HG02970 (cell line): ENCODE measurements at regions not wholly inside any gene's neighbourhood (a gene's known extent, or its start where the extent isn't known, plus 50 kb on each side); places are given as distances from the start of the nearest gene placed in this dataset.
"Not testable (repeated sequence)": the region's sequence is repeated elsewhere in the genome, so short reads cannot be mapped to it uniquely, and the experiment has no call there.

Source experiments
- ATAC-seq: cut with Tn5 transposase; IDR thresholded peaks from one replicate; pipeline ENCODE4 v1.9.1; 2021; ENCODE audit warnings: mild to moderate bottlenecking, moderate library complexity, moderate number of reproducible peaks; ENCODE audit not compliant: unreplicated experiment, low FRiP score

DNA sequence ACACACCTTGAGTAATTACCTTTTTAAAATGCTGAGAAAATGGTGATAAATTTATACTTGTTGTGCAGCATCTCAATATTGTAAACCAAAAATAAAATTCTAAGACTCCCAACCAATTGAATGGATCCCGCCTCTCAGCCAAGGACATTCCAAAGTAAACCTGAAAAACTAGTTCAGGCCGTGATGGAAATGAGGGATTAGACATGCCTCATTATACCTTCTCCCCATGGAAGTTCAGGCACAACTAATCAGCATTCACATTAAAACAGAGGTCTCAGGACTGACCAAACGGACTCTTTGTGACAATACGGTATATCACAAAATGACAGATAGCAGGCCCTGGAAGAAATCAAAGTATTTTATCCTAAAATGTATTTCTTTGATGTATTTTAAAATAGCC lies 907.4 kb upstream of the RAG2 start:
- ATAC-seq: no peak

DNA sequence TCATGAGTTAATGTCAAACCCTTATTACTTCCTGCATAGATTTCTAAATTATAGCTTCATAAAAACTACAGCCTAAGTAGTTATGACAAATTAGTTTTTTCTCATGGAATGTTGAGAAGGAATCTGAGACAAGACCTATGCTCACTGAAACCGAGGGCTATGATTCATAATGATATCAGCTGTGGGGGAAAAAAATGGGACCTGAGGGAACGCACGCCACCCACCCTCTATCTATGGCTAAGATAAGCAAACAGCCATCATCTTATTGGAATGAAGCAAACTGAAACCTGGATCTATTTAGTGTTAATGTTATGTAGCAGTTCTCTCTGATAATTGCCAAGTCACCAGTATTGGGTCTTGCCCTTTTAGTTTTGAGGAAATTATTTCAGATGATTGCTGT lies 906.9 kb upstream of the RAG2 start:
- ATAC-seq: no peak

DNA sequence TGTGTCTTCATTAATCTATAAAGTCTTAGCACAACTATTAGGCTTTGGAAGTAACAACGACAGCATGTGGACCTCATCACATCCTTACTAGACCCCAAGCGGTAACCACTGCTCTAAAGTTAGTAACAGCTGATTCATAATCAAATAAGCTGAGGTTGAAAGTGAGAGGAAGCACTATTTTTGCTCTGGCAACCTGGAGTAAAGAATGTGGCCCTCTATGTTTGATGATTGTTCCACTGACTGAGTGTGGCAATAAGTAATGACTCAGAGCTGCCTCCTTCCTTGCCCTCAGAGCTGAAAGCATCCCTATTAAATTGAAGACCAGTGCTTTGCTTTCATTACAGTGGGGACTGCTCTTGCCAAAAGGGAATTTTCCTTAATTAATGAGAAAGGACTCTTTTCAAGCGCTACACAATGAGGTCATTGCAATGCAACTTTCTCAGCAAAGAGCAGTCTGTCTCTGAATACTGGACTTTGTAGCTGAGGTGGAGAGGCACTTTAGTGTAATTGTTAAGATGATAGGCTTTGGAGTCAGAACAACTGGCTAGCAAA lies 906.1 kb upstream of the RAG2 start:
- ATAC-seq: peak; percentile 77

DNA sequence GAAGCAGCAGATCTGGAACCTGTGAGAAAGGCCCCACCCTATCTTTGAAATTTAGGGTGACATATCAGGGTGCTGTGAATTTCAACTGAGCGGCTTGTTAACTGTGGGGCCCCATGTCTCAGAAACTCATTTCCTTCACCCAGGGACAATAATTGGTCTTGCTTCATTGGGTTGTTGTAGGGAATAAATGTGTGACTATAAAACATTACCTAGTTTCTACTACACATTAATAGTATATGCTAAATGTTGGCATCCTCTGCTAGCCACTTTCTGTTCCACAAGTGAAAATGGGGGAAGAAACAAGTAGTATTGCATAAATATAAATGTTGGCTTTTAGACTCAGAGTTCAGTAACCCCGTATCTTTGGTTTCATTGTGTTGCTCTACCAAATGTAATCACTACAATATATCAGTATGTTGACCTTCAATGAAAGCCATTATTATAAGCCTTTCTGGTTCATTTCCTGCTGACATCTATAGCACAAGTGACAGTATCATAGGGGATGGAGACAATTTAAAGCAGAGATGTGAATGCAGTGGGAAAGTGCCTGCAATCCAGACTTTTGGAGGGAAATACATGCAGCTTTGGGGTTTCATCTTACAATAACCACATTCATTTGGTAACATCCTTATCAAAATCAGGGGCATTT lies 905.5 kb upstream of the RAG2 start:
- peak; percentile 48 for ATAC-seq

DNA sequence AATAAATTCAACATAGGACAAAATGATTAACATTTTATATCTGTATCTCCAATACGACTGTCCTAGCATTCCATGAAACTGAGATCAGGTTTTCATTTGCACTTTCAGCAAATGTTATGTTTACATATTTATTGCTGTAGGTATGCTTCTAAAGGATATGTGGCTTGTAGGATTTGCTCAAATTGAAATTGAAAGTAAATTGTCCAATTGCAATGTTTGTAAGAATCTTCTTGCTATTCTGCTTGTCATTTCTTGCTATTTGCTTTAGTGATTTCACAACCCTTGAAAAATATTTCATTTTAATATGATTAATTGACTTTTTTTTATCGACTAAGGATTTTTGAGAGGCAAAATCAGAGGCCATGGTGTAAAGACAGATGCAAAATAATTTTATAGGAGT lies 904.2 kb upstream of the RAG2 start:
- no peak for ATAC-seq

DNA sequence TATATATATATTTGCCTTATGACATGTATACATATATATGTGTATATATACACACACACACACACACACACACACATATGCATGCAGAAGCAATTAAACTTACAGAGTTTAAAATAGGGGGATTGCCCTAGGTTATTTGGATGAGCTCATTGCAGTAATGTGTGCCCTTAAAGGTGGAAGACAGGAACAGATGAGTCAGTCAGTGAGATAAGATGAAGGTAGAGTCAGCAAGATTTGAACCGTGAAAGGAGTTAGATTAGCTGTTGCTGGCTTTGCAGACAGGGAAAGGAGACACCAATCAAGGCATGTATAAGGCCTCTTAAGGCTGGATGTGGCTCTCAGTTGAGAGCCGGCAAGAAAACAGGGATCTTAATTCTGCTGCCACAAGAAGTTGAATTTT lies 902.4 kb upstream of the RAG2 start:
- no peak for ATAC-seq

DNA sequence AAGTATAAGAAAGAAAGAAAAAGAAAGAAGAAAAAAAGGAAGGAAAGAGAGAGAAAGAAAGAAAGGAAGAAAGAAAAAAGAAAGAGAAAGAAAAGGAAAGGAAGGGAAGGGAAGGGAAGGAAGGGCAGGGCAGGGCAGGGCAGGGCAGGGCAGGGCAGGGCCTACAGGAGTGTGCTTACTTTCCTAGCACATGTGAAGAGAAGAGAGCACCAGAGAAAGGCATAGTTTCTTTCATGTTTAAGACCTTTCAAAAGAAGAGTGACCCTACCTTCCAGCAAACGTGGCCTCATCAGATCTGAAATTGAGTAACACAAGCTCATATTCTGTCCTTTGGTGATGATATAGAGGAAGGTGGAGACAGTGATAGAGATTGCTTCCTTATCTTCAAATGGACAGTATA lies 899.3 kb upstream of the RAG2 start:
- no peak for ATAC-seq

DNA sequence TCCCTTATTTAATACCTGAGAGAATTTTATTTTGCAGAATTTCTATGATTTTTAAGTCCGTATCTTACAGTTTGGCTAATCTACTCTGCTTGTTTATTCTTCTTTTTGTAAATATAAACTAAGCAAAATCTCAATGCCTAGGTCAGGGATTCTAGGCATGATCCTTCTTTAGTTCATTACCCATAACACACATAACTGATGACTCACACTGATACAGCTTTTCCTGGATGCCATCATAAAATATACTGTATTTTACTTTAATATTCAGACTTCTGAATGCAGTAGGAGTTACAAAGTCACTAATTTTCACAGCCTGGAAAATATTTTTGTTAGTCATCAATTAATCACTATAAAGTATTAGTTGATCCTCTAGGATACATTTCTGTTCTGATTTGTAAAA lies 898.2 kb upstream of the RAG2 start:
- no peak for ATAC-seq

DNA sequence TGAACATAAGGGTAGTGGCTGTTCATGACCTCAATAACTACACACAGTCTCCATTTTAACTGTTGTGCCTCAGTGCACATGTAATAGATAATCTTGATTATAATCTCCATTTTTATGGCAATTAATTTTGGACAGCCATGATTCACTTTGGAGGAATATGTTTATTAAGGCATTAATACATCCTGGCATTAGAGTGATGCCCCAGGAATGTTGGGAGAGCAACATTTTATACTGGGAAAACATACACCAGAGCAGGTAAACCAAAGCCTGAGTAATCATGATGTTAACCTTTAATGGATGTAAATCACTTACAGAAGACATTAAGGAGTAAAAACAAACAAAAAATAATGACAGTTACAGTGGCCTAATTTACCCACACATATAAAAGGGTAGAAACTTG lies 886.3 kb upstream of the RAG2 start:
- no peak for ATAC-seq

DNA sequence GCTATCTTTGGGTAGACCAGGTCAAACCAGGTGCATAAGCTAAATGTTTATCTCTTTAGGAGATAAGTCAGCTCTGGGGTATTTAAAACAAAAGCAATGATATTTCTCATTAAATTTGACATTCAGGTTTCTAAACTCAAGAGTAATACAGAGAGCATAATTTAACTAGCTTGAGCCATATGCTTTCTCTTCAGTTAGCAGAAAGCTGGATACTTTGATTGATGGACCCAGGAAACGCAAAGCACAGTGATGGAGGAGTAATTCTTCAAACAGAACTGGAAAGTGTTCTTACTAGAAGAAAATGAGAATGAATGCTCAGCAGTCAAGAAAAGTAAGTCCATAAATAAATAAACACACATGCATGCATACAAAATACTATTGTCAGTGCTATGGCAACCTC lies 885.7 kb upstream of the RAG2 start:
- no peak for ATAC-seq

DNA sequence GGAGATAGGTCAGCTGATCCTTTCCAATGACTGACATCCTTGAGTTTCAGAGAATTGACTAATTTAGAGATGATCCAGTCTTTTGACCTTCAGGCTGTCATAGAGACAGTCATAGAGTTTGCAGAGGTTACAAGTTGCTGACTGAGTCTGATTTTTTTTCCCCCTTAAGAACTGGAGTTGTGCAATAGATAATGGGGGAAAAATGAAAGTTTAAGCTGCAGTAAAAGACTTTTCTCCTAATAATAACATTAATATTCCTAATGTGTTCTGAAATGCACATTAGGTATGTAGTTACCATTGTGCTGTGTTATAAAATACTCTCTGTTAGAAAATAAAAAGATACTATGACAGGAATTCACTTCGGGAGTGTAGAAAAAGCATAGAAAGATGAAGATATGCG lies 876.9 kb upstream of the RAG2 start:
- no peak for ATAC-seq

DNA sequence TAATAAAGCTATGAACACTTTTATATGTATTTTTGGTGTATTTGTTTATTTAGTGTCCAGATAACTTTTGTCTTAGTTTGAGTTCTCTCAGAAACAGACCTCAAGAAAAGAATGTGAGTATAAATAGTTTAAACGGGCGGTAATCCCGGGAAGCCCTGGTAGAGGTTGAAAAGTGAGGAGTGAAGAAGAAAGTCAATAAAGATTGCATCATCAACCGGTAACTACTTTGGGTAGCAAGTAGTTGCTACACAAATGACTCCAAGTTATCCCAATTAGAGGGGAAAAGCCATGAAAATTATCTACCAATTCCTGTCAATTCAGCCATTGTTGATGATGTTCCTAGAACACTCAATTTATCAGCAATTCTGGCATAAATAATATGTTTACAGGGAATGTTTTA lies 870.3 kb upstream of the RAG2 start:
- ATAC-seq: no peak

DNA sequence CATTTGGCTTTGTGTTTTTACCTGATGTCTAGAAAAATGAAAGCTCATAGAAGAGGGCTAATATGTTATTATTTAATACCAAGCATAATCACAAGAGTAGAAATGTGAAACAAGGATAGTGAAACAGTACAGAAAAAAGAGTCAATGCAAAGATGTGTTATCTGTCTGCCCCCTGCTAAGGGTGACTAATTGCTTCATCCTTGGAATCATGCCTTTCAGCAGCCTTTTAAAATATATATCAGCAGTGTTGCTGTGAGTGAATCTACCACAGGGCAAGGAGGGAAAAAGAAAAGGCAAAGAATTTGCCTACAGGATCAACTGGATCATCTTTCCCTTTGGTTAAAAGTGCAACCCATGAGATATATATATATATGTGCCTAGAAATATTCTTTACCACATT lies 867.2 kb upstream of the RAG2 start:
- no peak for ATAC-seq

DNA sequence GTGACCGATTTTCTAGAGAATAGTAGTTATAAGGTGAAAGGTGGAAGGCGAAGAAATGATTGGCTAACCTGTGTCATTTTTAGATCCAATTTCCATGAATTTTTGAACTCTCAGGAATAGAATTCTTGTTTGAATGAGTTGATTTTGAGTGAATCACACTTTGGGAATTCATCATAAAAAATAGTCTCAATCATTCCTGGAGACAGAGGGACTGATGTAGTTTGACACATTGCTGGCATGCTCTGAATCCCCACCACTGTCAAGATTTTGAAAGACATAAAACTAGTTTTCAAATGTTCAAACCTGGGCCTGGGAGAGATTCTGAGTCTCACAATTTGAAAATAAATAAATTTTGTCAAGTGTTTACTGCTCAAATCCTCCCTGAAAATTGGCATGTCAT lies 861.4 kb upstream of the RAG2 start:
- no peak for ATAC-seq

DNA sequence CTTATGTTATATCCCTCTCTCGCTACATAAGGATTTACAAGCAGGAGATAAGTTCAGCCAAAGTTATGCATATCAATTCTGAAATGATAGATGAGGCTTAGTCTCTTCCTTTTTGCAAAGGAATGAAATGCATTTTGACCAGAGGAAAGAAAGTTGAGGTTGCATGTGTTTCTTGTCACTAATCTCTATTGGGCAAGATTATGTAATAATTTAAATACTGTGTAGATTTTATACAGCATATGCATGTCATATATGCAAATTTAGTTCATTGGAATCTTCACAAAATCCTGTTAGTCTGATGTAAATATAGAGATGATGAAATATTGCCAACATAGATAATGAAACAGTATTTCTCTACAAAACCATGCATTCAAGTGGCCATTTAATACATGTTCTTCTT lies 858.7 kb upstream of the RAG2 start:
- ATAC-seq: no peak

DNA sequence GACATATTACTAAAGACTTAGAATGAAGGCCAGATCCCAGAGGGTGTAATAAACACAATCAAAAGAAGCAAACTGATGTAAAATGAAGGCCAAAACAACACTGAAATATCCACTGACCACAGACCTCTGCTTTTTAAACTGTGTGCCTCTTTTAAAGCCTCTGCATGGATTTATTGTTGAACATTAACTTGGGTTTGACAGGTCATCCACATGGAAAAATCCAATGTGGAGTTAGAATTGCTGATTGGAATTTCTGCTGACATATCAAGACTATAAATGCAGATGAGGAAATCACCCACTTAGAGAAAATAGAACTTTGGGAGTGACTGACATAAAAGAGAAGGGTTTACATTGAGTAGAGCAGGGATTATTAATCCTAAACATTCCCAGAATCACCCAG lies 853.9 kb upstream of the RAG2 start:
- no peak for ATAC-seq

DNA sequence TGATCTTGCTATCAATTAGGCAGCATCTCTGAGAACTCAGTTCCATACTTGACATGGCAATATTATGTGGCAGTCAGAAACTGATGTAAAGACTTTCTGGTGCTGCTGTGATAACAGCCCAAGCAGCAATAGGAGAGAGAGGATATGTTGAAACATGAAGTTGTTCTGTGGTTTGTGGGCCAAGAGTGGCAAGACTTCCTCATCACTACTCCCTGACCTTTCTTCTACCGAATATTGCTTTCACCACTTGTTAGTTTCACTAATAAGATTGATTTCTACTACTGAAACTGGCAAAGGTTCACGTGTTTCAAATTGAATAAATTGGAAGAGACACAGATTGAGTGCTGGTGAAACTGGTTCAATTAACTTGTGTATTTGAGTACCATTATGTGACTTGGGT lies 852.6 kb upstream of the RAG2 start:
- ATAC-seq: no peak

DNA sequence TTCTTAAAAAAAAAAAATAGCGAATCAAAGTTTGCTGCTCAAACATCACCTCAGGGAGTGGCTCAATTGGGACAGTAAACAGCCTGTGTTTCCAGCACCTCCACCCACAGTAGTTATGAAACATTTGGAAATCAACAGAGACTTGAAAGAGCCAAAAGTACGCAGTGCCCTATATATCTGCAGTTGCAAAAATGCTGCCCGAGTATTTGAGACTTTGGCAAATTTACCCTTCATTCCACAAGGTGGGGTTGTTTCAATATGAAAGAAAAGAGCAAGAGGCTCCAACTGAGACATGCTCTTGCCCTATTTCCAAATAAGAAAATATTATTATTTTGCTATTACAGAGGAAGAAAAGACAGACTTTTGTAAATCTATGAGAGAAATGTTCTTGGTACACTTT lies 851.1 kb upstream of the RAG2 start:
- ATAC-seq: no peak

DNA sequence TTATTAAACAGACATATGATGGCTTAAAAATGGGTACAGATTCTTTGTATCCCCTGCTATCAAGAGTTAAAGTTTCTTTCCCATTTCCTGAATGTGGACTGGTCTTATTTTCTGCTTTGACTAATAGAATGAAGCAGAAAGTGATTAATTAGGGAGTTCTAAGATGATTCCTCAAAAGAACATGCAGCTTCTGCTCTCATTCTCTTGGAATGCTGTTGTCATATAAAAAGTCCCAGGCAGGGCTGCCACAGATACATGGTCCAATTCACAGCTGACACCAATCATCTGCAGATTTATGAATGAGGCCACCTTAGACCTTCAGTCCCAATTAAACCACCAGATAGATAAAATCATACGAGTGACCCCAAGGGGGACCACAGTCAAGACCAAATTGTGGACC lies 844.5 kb upstream of the RAG2 start:
- ATAC-seq: no peak

DNA sequence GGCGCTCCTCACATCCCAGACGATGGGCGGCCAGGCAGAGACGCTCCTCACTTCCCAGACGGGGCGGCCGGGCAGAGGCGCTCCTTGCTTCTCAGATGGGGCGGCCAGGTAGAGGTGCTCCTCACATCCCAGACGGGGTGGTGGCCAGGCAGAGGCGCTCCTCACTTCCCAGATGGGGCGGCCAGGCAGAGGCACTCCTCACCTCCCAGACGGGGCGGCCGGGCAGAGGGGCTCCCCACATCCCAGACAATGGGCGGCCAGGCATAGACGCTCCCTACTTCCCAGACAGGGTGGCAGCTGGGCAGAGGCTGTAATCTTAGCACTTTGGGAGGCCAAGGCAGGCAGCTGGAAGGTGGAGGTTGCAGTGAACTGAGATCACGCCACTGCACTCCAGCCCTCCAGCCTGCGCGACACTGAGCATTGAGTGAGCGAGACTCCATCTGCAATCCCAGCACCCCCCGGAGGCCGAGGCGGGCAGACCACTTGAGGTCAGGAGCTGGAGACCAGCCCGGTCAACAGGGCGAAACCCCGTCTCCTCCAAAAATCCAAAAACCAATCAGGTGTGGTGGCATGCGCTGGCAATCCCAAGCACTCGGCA lies 833.7 kb upstream of the RAG2 start:
- not testable (repeated sequence) for ATAC-seq

DNA sequence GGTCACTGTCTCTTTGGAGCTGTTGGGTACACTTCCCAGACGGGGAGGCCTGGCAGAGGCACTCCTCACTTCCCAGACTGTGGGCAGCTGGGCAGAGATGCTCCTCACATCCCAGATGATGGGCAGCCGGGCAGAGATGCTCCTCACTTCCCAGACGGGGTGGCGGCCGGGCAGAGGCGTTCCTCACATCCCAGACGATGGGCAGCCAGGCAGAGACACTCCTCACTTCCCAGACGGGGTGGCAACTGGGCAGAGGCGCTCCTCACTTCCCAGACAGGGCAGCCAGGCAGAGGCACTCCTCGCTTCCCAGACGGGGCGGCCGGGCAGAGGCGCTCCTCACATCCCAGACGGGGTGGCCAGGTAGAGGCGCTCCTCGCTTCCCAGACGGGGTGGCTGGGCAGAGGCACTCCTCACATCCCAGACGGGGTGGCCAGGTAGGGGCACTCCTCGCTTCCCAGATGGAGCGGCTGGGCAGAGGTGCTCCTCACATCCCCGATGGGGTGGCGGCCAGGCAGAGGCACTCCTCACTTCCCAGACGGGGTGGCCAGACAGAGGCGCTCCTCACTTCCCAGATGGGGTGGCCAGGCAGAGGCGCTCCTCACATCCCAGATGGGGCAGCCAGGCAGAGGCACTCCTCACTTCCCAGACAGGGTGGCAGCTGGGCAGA lies 833.1 kb upstream of the RAG2 start:
- not testable (repeated sequence) for ATAC-seq

DNA sequence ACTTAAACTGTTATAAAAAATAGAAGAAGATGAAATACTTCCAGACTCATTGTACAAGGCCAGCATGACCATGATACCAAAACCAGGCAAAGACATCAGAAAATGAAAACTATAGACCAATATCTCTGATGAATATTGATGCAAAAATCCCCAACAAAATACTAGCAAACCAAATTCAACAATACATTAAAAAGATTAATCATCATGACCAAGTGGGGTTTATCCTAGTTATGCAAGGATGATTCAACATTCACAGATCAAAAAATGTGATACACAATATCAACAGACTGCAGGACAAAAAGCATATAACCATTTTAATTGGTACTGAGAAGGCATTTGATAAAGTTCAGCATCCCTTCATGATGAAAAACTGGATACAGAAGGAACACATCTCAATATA lies 824.5 kb upstream of the RAG2 start:
- no peak for ATAC-seq
